RWPE1 (cell line): ENCODE measurements at regions not wholly inside any gene's neighbourhood (a gene's known extent, or its start where the extent isn't known, plus 50 kb on each side); places are given as distances from the start of the nearest gene placed in this dataset.

Experiments
- CTCF ChIA-PET: fragments of 350-600 bp; sonication (Branson Sonifier 250); formaldehyde crosslinking; extraction: SDS; loops from one replicate; lab custom pipeline; 2021; lab: Yijun Ruan, JAX
- POLR2A ChIA-PET: fragments of 400-600 bp; formaldehyde crosslinking; extraction: SDS; loops from one replicate; lab custom pipeline; 2020; ENCODE audit warnings: antibody characterized with exemption; ENCODE audit not compliant: low non-redundant PET; lab: Yijun Ruan, JAX
- DNase-seq: peaks from one replicate; pipeline ENCODE4 v3.0.0; 2012; ENCODE audit warnings: low spot score
- H3K27ac ChIP-seq: fragments of 450-650 bp; 2 replicates; pipeline ENCODE4 v1.5.1; 2017
- TF ChIP-seq, protein P1 (sequence below): fragments of 450-650 bp; conservative IDR thresholded peaks from 2 replicates; pipeline ENCODE4 v1.5.1; 2017; ENCODE audit warnings: low read depth, mild to moderate bottlenecking

DNA sequence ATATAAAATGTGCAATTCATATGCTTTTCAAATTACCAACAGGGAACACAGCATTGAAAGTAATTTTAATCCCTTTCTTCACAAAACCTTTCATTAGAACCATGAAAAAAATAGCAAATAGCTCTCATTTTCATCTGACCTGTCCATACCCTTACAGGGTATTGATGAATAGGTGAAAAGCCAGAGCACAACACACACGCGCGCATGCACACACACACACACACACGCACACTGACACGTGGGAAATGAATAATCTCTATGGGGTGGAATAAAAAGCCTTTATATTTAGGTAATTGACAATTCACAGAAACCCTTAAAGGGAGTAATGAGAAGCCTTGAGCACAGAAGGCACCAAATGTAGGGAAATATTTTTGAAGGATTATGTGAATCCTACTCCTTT, 76.2 kb upstream of the POU2AF2 start:
- CTCF ChIA-PET: no interaction called here
- no peak overlapping the region for H3K27ac ChIP-seq
- POLR2A ChIA-PET: no interaction called here
- TF ChIP-seq, protein P1, sequence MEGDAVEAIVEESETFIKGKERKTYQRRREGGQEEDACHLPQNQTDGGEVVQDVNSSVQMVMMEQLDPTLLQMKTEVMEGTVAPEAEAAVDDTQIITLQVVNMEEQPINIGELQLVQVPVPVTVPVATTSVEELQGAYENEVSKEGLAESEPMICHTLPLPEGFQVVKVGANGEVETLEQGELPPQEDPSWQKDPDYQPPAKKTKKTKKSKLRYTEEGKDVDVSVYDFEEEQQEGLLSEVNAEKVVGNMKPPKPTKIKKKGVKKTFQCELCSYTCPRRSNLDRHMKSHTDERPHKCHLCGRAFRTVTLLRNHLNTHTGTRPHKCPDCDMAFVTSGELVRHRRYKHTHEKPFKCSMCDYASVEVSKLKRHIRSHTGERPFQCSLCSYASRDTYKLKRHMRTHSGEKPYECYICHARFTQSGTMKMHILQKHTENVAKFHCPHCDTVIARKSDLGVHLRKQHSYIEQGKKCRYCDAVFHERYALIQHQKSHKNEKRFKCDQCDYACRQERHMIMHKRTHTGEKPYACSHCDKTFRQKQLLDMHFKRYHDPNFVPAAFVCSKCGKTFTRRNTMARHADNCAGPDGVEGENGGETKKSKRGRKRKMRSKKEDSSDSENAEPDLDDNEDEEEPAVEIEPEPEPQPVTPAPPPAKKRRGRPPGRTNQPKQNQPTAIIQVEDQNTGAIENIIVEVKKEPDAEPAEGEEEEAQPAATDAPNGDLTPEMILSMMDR: no peak
- no peak for DNase-seq

DNA sequence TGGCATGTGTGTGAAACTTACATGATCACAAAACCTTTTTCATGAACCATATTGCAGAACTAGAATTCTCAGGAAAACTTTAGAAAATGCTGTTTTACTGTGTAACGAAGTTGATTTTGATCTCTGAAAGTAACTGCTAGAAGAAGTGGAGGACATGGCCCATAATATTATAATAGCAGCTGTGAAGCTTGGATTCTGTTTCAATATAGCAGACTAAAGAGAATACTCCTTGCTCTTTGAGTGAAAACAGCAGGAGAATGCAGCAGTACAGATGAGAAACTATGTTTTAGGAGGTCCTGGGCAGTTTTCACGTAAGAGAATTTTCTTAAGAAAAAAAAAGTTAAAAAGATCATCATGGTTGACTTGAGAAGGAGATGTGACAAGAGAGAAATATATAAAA, 76.7 kb upstream of the POU2AF2 start:
- TF ChIP-seq, protein P1: no peak
- no peak overlapping the region for H3K27ac ChIP-seq
- CTCF ChIA-PET: no interaction called here
- POLR2A ChIA-PET: no interaction called here
- no peak for DNase-seq

DNA sequence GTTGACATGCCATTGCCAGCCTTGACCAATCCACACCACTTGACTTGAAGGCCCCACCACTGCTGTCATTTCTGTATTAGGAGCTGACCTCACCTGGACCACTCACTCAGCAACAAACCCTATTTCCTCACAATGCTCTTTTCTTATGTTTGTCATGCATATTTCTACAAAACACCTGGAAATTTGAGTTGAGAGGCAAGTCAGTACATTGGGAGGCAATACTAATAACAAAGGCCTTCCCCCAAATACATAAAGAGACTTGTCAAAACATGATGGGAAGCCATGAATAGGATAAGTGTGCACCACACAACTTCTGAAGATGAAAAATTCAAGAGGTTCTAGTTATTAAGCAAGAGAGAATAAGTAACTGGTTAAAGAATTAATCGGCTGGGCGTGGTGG, 77.9 kb upstream of the POU2AF2 start:
- TF ChIP-seq, protein P1: no peak
- DNase-seq: no peak
- H3K27ac ChIP-seq: no peak overlapping the region
- POLR2A ChIA-PET: no interaction called here
- CTCF ChIA-PET: no interaction called here

DNA sequence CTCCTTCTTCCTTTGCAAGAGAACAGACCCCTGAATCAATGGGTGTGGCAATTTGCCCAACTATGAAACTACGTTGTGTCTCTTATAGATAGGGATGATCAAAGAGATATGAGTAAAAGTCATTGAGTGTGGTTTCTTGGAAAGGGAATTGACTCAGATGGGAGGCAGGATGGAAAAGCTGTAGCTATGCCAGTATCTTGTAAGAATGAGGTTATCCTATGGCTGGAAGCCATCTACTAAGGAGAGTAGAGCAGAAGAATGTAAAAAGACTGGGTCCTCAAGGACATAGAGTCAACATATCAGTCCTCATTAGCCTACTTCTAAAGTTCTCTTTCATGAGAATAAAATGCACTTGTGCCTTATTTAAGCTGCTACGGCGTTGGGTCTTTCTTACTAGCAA, 78.9 kb upstream of the POU2AF2 start:
- CTCF ChIA-PET: no interaction called here
- POLR2A ChIA-PET: no interaction called here

DNA sequence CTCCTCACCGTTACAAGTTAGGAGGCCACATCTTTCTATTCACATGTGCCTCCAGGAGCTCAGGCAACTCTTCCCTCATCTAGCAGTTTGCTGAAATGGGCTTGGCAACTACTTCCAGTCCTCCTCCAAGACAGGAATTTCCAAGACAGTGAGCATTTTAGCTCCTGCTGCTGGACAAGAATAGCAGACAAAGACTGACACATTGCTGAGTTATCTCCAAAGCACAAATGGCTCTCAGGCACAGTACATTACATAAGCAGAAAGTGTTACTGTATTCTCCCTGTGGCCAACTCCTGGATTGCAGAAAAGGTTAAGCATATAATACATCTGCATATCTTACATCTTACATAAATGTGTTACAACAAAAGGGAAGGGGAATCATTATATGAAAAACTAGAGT, 83.2 kb upstream of the POU2AF2 start:
- ChIA-PET CTCF (no interaction called here), POLR2A (no interaction called here)
- TF ChIP-seq, protein P1: no peak
- H3K27ac ChIP-seq: no peak overlapping the region
- no peak for DNase-seq

More for the DNA sequence above, 78.9 kb upstream of the POU2AF2 start:
- TF ChIP-seq, protein P1: no peak
- no peak overlapping the region for H3K27ac ChIP-seq
- DNase-seq: no peak

DNA sequence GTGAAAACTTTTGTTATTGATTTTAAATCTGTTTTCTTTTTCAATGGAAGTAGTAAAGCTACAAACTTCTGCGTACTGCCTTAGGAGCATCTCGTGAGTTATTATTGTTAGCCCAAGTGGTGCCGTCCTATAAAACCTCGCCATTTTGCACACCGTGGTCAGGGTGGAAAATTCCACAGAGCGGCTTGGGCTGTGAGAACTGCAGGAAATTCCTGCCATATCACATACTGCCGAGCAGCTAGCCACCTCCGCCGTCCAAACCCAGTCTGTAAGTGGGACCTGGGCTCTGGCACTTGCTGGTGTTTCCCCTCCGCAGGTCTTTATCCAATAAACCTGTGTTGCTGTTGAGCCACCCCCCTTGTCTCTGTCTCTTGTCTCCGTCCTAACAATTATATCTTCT, 88.0 kb upstream of the POU2AF2 start:
- DNase-seq: no peak
- TF ChIP-seq, protein P1: no peak
- ChIA-PET POLR2A (no interaction called here), CTCF (interaction anchor here (0.6 kb wide), 1 partner anchor 63 kb away, joined by 4 read pairs; no protein-coding TSS in a partner anchor)
- H3K27ac ChIP-seq: no peak overlapping the region
